OCI-LY7 (cell line): ENCODE measurements at regions not wholly inside any gene's neighbourhood (a gene's known extent, or its start where the extent isn't known, plus 50 kb on each side); places are given as distances from the start of the nearest gene placed in this dataset.

Experiments
- BruUV-seq: library from RNA; stranded (reverse); fragments of 400-500 nt; replicated peaks from 2 replicates; lab custom pipeline; 2021; lab: Mats Ljungman, UMichigan
- CTCF ChIA-PET: fragments of 300-600 bp; sonication (Branson Sonifier 250); formaldehyde crosslinking; loops from one replicate; lab custom pipeline; 2022; ENCODE audit warnings: antibody characterized with exemption; ENCODE audit not compliant: unreplicated experiment; lab: Charles Lee
- POLR2A ChIA-PET: fragments of 300-600 bp; sonication (Branson Sonifier 250); formaldehyde crosslinking; loops from one replicate; lab custom pipeline; 2022; ENCODE audit warnings: antibody characterized with exemption; lab: Charles Lee
- DNase-seq: peaks from one replicate; pipeline ENCODE4 v3.0.0-alpha.2; 2015; ENCODE audit warnings: low spot score
- H2AFZ ChIP-seq: fragments of 200-600 bp; sonication (generic), shearing (Covaris generic); 2 replicates; pipeline ENCODE4 v1.6.1; 2014; ENCODE audit warnings: mild to moderate bottlenecking, antibody characterized with exemption, low read length, moderate library complexity
- H3K27ac ChIP-seq: fragments of 200-600 bp; sonication (generic); 2 replicates; pipeline ENCODE4 v1.5.1; 2014; ENCODE audit warnings: mixed run types, low read depth, mild to moderate bottlenecking, moderate library complexity, low read length, inconsistent platforms; ENCODE audit not compliant: poor library complexity, severe bottlenecking
- H3K36me3 ChIP-seq: fragments of 200-600 bp; sonication (generic); 2 replicates; pipeline ENCODE4 v1.6.1; 2014; ENCODE audit warnings: mild to moderate bottlenecking, antibody characterized with exemption, low read length, moderate library complexity, mixed read lengths; ENCODE audit not compliant: insufficient read depth
- H3K4me1 ChIP-seq: fragments of 200-600 bp; sonication (generic); 2 replicates; pipeline ENCODE4 v1.5.1; 2014; ENCODE audit warnings: mild to moderate bottlenecking, low read length; ENCODE audit not compliant: insufficient read depth, poor library complexity, severe bottlenecking
- H3K4me2 ChIP-seq: fragments of 200-600 bp; sonication (generic); 2 replicates; pipeline ENCODE4 v1.6.1; 2014; ENCODE audit warnings: mild to moderate bottlenecking, low read length
- H3K4me3 ChIP-seq: fragments of 200-600 bp; sonication (generic); 2 replicates; pipeline ENCODE4 v1.5.1; 2014; ENCODE audit warnings: mild to moderate bottlenecking, low read depth, low read length; ENCODE audit not compliant: poor library complexity, severe bottlenecking
- H3K79me2 ChIP-seq: fragments of 200-600 bp; sonication (generic); 2 replicates; pipeline ENCODE4 v1.6.1; 2016; ENCODE audit warnings: low read depth, mild to moderate bottlenecking, low read length, moderate library complexity, mixed read lengths; ENCODE audit not compliant: insufficient read depth
- H3K9me2 ChIP-seq: fragments of 200-600 bp; sonication (generic); 2 replicates; pipeline ENCODE4 v1.6.1; 2016; ENCODE audit warnings: mild to moderate bottlenecking, low read length, mixed read lengths; ENCODE audit not compliant: insufficient read depth
- H3K9me3 ChIP-seq: fragments of 200-600 bp; sonication (generic); 2 replicates; pipeline ENCODE4 v1.6.1; 2014; ENCODE audit warnings: mild to moderate bottlenecking, mixed run types, low read length, mixed read lengths
- H4K20me1 ChIP-seq: fragments of 200-600 bp; sonication (generic); 2 replicates; pipeline ENCODE4 v1.6.1; 2014; ENCODE audit warnings: mild to moderate bottlenecking, antibody characterized with exemption, low read length, moderate library complexity, mixed read lengths; ENCODE audit not compliant: insufficient read depth
- EZH2phosphoT487 ChIP-seq: fragments of 200-600 bp; sonication (generic); IDR thresholded peaks from 2 replicates; pipeline ENCODE4 v1.6.1; 2018; ENCODE audit warnings: low read depth, borderline replicate concordance, mild to moderate bottlenecking, mixed run types, antibody characterized with exemption, low read length, moderate library complexity, mixed read lengths
- intact Hi-C: fragments of 100-400 bp; cut with micrococcal nuclease; formaldehyde crosslinking; loops from one replicate; pipeline ENCODE4 v1.10.0; 2022; ENCODE audit not compliant: unreplicated experiment
- TF ChIP-seq, protein P1 (sequence below): fragments of 200-600 bp; sonication (generic); conservative IDR thresholded peaks from 2 replicates; pipeline ENCODE4 v1.5.1; 2014; ENCODE audit warnings: mild to moderate bottlenecking, antibody characterized with exemption, low read length, moderate library complexity, mixed read lengths

DNA sequence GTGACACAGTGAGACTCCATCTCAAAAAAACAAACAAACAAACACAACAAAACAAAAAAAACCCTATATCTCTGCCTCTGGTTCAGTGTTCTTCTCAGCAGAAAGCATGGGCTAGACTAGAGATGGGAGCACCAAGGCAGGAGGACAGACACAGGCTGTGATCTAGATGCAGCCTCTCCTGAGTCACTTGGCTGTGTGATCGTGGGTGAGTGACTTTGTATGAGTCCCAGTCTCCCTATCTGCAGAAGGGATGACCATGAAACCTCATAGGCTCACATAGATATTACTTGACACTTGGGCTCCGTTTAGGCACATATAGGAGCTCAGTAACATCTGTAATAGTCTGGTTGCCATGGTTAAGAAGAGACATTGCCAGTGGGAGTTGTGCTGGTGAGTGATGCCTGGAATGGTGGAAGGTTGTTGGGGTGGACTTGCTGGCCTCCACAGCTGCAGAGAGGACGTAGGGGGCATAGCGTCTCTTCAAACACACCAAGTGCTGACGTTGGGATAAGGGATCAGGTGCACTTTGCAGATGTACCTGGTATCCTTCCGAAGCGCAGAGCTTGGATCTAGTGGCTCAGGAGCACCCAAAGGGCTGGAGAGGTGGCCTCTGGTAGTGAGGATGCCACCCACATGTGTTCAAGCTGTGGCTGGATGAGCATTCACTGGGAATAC lies 318.9 kb upstream of the HS6ST1 start:
- Histone ChIP-seq H4K20me1 (no peaks in the 10 kb centered on the region), H3K4me3 (no peak overlapping the region), H3K36me3 (no peaks in the 10 kb centered on the region), H3K4me2 (no peak overlapping the region), H3K9me3 (no peaks in the 10 kb centered on the region), H3K4me1 (no peaks in the 10 kb centered on the region), H3K79me2 (no peaks in the 10 kb centered on the region), H2AFZ (no peak overlapping the region), H3K27ac (no peak overlapping the region), H3K9me2 (no peaks in the 10 kb centered on the region)
- CTCF ChIA-PET, result no interaction called here
- no peak for DNase-seq
- TF ChIP-seq, protein P1, sequence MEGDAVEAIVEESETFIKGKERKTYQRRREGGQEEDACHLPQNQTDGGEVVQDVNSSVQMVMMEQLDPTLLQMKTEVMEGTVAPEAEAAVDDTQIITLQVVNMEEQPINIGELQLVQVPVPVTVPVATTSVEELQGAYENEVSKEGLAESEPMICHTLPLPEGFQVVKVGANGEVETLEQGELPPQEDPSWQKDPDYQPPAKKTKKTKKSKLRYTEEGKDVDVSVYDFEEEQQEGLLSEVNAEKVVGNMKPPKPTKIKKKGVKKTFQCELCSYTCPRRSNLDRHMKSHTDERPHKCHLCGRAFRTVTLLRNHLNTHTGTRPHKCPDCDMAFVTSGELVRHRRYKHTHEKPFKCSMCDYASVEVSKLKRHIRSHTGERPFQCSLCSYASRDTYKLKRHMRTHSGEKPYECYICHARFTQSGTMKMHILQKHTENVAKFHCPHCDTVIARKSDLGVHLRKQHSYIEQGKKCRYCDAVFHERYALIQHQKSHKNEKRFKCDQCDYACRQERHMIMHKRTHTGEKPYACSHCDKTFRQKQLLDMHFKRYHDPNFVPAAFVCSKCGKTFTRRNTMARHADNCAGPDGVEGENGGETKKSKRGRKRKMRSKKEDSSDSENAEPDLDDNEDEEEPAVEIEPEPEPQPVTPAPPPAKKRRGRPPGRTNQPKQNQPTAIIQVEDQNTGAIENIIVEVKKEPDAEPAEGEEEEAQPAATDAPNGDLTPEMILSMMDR, result no peak
- no peak for TF ChIP-seq EZH2phosphoT487
- intact Hi-C loops, result no loop called here
- BruUV-seq, result no TSS peak
- POLR2A ChIA-PET, result interaction anchor here (0.6 kb wide), 1 partner anchor 22 kb away, joined by 3 read pairs; no protein-coding TSS in a partner anchor

DNA sequence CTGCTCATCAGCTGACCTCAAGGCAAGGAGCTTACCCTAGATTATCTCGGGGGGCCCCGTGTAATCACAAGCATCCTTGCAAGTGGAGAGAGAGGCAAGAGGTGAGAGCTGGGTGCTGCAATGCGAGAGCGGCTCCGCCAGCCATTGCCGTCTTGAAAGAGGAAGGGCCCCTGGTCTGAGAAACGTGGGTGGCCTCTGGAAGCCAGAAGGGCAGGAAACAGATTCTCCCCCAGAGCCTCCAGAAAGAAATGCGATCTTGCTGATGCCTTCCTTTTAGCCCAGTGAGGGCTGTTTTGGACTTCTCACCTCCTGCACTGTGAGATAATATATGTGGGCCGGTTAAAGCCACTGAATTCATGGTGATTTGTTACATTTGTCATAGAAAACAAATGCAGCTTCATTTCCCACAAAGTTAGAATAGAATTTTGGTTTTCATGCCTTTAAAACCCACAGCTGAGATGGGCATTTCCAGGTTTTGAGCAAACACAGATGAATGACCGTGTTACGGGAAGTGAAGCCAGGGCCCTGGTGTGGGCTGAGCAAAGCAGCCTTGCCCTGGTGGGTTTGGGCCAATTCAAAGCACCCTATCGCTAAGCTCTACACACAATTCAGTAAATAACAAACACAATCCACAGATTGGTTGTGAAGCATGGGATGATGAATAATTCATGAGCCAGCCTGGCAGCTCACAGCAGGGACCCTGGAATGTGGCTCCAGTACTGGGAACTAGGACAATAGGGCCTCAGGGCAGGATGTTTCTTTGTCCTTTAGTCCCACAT lies 319.9 kb upstream of the HS6ST1 start:
- no peak for DNase-seq
- TF ChIP-seq, protein P1, result no peak
- no peak for TF ChIP-seq EZH2phosphoT487
- intact Hi-C loops, result no loop called here
- Histone ChIP-seq H3K4me2 (no peak overlapping the region), H3K4me1 (no peaks in the 10 kb centered on the region), H3K9me3 (no peaks in the 10 kb centered on the region), H3K4me3 (no peak overlapping the region), H4K20me1 (no peaks in the 10 kb centered on the region), H3K9me2 (no peaks in the 10 kb centered on the region), H3K79me2 (no peaks in the 10 kb centered on the region), H3K27ac (no peak overlapping the region), H2AFZ (no peak overlapping the region), H3K36me3 (no peaks in the 10 kb centered on the region)
- CTCF ChIA-PET, result no interaction called here
- POLR2A ChIA-PET, result interaction anchor here (0.6 kb wide), 1 partner anchor 21 kb away, joined by 3 read pairs; no protein-coding TSS in a partner anchor
- no TSS peak for BruUV-seq

DNA sequence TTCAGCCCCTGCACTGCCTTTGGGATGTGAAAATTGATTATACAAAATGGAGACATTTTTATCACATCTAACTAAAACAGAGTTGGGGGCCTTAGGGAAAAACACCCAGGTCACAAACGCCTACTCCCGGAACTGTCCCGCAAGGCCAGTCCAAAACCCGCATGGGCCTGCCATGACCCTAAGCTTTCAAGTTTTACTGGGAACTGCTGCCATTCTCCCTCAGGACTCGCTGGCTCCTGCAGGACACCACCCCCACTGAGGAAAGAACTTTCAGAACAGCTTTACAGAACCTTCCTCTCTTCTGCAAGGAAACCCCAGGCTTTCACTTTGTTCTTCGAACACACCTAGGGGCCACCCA lies 320.4 kb upstream of the HS6ST1 start:
- BruUV-seq, result no TSS peak
- CTCF ChIA-PET, result no interaction called here
- H3K36me3 ChIP-seq, result no peaks in the 10 kb centered on the region
- no peaks in the 10 kb centered on the region for H3K9me2 ChIP-seq
- no peak for TF ChIP-seq EZH2phosphoT487
- no peaks in the 10 kb centered on the region for H3K4me1 ChIP-seq
- no peaks in the 10 kb centered on the region for H4K20me1 ChIP-seq
- H3K79me2 ChIP-seq, result no peaks in the 10 kb centered on the region
- POLR2A ChIA-PET, result no interaction called here
- intact Hi-C loops, result no loop called here
- H3K9me3 ChIP-seq, result no peaks in the 10 kb centered on the region
- no peak overlapping the region for H3K4me3 ChIP-seq
- H3K4me2 ChIP-seq, result no peak overlapping the region
- H3K27ac ChIP-seq, result no peak overlapping the region
- no peak overlapping the region for H2AFZ ChIP-seq
- no peak for DNase-seq
